ENCODE measurements at regions not wholly inside any gene's neighbourhood (a gene's known extent, or its start where the extent isn't known, plus 50 kb on each side); places are given as distances from the start of the nearest gene placed in this dataset.
"Not testable (repeated sequence)": the region's sequence is repeated elsewhere in the genome, so short reads cannot be mapped to it uniquely, and the experiment has no call there.

GRCh38 chr9:87338088-87338989, 159.3 kb upstream of the DAPK1 start:
- no peak for DNase-seq

GRCh38 chr9:87340391-87340790, 157.3 kb upstream of the DAPK1 start:
- DNase-seq, result no peak

GRCh38 chr9:87342743-87343142, 154.9 kb upstream of the DAPK1 start:
- DNase-seq, result no peak

GRCh38 chr9:87343816-87344430, 153.7 kb upstream of the DAPK1 start:
- no peak for DNase-seq

GRCh38 chr9:87346061-87346665, 151.5 kb upstream of the DAPK1 start:
- DNase-seq, result no peak

GRCh38 chr9:87350915-87351314, 146.8 kb upstream of the DAPK1 start:
- DNase-seq, result no peak

- DNase-seq, result no peak
These were observed 144.4 kb upstream of the DAPK1 start for GRCh38 chr9:87353301-87353700.

GRCh38 chr9:87354147-87354546, 143.5 kb upstream of the DAPK1 start:
- no peak for DNase-seq

- DNase-seq, result no peak
These were observed 140.1 kb upstream of the DAPK1 start for GRCh38 chr9:87357600-87357999.

- DNase-seq, result no peak
These were observed 138.4 kb upstream of the DAPK1 start for GRCh38 chr9:87359264-87359663.

- DNase-seq, result no peak
These were observed 137.6 kb upstream of the DAPK1 start for GRCh38 chr9:87359958-87360601.

GRCh38 chr9:87370049-87370685, 127.5 kb upstream of the DAPK1 start:
- no peak for DNase-seq

- DNase-seq, result no peak
These were observed 125.8 kb upstream of the DAPK1 start for GRCh38 chr9:87371795-87372355.

- DNase-seq, result no peak
These were observed 125.3 kb upstream of the DAPK1 start for GRCh38 chr9:87372356-87372851.

- DNase-seq, result not testable (repeated sequence)
These were observed 123.4 kb upstream of the DAPK1 start for GRCh38 chr9:87374023-87374919.

- no peak for DNase-seq
These were observed 122.1 kb upstream of the DAPK1 start for GRCh38 chr9:87375397-87376073.

- DNase-seq, result no peak
These were observed 119.0 kb upstream of the DAPK1 start for GRCh38 chr9:87378676-87379075.

- no peak for DNase-seq
These were observed 118.4 kb upstream of the DAPK1 start for GRCh38 chr9:87379300-87379699.

- DNase-seq, result no peak
These were observed 116.5 kb upstream of the DAPK1 start for GRCh38 chr9:87381050-87381711.

GRCh38 chr9:87381746-87382145, 115.9 kb upstream of the DAPK1 start:
- no peak for DNase-seq

Measured in CD4-positive, alpha-beta T cell treated with Interleukin-10 for 1 hour (primary cell).